ENCODE measurements at regions not wholly inside any gene's neighbourhood (a gene's known extent, or its start where the extent isn't known, plus 50 kb on each side); places are given as distances from the start of the nearest gene placed in this dataset.

GRCh38 chr1:221564891-221565290, 177.0 kb downstream of the DUSP10 start:
- DNase-seq (ENCODE audit: low read depth, low spot score): no peak
- no peak overlapping the region for H3K4me3 ChIP-seq (ENCODE audit: low read depth, low read length)
- TF ChIP-seq, protein P1, sequence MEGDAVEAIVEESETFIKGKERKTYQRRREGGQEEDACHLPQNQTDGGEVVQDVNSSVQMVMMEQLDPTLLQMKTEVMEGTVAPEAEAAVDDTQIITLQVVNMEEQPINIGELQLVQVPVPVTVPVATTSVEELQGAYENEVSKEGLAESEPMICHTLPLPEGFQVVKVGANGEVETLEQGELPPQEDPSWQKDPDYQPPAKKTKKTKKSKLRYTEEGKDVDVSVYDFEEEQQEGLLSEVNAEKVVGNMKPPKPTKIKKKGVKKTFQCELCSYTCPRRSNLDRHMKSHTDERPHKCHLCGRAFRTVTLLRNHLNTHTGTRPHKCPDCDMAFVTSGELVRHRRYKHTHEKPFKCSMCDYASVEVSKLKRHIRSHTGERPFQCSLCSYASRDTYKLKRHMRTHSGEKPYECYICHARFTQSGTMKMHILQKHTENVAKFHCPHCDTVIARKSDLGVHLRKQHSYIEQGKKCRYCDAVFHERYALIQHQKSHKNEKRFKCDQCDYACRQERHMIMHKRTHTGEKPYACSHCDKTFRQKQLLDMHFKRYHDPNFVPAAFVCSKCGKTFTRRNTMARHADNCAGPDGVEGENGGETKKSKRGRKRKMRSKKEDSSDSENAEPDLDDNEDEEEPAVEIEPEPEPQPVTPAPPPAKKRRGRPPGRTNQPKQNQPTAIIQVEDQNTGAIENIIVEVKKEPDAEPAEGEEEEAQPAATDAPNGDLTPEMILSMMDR (IDR thresholded peaks at IDR 0.05; ENCODE audit: low read depth, low read length): no peak
- in situ Hi-C loops (cut with HindIII; ENCODE audit: low sequenced_read_pairs): no loop called here

GRCh38 chr1:221565711-221566110, 176.2 kb downstream of the DUSP10 start:
- DNase-seq (ENCODE audit: low read depth, low spot score): no peak
- TF ChIP-seq, protein P1 (IDR thresholded peaks at IDR 0.05; ENCODE audit: low read depth, low read length): no peak
- no peak overlapping the region for H3K4me3 ChIP-seq (ENCODE audit: low read depth, low read length)
- in situ Hi-C loops (cut with HindIII; ENCODE audit: low sequenced_read_pairs): no loop called here

DNA sequence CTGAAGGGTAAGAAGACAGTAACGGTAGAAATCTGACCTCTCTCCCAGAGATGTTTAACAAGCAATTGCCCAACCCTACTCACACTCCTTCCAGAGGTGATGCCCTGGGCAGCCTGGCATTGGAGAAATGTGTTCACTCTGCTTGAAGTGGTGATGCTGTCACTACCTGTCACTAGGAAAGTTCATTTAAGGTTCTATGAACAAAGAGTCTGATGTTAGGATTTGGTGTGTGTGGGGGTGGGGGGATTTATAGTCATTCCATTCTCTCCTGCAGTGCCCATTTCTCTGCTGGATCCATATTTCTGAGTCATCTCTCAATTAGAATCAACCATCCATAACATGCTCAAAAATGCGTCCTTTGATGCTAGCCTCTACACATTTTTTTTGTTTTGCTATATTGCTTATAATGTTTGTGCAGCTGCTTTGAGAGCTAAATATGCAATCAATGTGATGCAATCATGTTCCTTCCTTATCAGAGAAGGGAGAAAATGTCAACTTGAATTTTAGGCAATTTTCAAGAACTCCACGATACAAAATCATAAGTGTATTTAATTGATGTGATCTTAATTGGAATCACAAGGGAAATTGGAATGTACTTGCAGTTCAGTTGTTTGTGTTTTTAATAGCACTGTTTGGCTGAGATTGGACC, 173.9 kb downstream of the DUSP10 start:
- in situ Hi-C loops (cut with HindIII; ENCODE audit: low sequenced_read_pairs): no loop called here
- TF ChIP-seq, protein P1 (IDR thresholded peaks at IDR 0.05; ENCODE audit: low read depth, low read length): no peak

GRCh38 chr1:221573756-221574155, 168.1 kb downstream of the DUSP10 start:
- TF ChIP-seq, protein P1 (IDR thresholded peaks at IDR 0.05; ENCODE audit: low read depth, low read length): no peak
- H3K4me3 ChIP-seq (ENCODE audit: low read depth, low read length): no peak overlapping the region
- in situ Hi-C loops (cut with HindIII; ENCODE audit: low sequenced_read_pairs): no loop called here
- DNase-seq (ENCODE audit: low read depth, low spot score): no peak

More for the DNA sequence above, 173.9 kb downstream of the DUSP10 start:
- no peak overlapping the region for H3K4me3 ChIP-seq (ENCODE audit: low read depth, low read length)
- no peak for DNase-seq (ENCODE audit: low read depth, low spot score)

DNA sequence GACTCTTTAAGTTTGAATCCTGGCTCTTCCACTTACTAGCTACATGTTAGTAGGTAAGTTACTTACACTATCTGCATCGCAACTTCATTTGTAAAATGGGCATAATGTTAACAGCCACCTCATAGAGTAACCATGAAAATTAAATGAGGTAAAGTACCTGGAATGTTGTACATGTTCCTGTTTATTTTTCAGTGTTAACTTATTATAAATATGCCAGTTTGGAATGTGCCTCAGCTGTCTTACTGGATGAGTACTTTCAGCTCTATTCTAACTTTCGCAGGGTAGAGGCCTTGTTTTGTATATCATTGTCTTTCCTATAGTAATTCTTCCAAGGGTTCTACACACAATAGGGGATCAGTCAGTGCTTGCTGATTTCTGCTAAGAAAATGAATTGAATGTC, 167.4 kb downstream of the DUSP10 start:
- DNase-seq (ENCODE audit: low read depth, low spot score): peak; percentile 5
- TF ChIP-seq, protein P1 (IDR thresholded peaks at IDR 0.05; ENCODE audit: low read depth, low read length): no peak
- in situ Hi-C loops (cut with HindIII; ENCODE audit: low sequenced_read_pairs): no loop called here
- H3K4me3 ChIP-seq (ENCODE audit: low read depth, low read length): no peak overlapping the region

- DNase-seq (ENCODE audit: low read depth, low spot score): peak; percentile 17
- no peak overlapping the region for H3K4me3 ChIP-seq (ENCODE audit: low read depth, low read length)
- in situ Hi-C loops (cut with HindIII; ENCODE audit: low sequenced_read_pairs): no loop called here
- TF ChIP-seq, protein P1 (IDR thresholded peaks at IDR 0.05; ENCODE audit: low read depth, low read length): no peak
Measured at GRCh38 chr1:221575605-221576004, 166.3 kb downstream of the DUSP10 start.

Measured in astrocyte of the spinal cord (primary cell).